GM21526 (cell line): ENCODE measurements at regions not wholly inside any gene's neighbourhood (a gene's known extent, or its start where the extent isn't known, plus 50 kb on each side); places are given as distances from the start of the nearest gene placed in this dataset.
"Not testable (repeated sequence)": the region's sequence is repeated elsewhere in the genome, so short reads cannot be mapped to it uniquely, and the experiment has no call there.

Experiments used
- ATAC-seq: cut with Tn5 transposase; IDR thresholded peaks from one replicate; pipeline ENCODE4 v1.9.1; 2021; ENCODE audit warnings: moderate library complexity; ENCODE audit not compliant: unreplicated experiment, low FRiP score

DNA sequence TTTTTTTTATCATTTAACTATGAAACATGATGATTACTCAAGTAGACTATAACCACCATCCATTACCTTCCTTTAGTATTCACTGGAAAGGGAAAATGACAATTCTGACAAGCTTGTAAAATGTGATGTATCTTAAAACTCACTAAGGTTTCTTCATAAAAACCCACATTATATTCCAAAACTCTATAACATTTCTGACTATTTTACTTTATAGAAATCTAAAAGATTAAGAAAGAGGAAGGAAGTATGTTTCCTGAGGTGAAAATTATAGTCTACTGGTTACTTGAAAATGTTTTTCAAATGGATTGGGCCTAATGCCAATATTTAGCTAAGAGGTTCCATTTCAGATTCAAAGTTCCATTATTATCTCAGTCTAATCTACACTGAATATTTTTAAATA, 1982.2 kb upstream of the C9orf72 start:
- no peak for ATAC-seq

DNA sequence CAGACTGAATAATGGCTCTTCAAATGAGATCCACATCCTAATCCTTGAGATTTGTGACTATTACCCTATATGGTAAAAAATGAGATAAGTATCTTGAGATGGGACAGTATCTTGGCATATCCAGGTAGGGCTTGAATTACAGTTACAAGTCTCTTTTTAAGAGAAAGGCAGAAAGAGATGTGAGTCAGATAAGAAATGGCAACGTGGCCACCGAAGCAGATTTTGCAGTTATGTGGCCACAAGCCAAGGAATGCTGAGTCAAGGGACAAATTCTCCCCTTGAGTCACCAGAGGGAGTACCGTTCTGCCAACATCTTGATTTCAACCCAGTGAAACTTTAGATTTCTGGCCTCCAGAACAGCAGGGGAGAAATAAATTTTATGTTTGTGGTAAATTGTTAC, 1983.0 kb upstream of the C9orf72 start:
- ATAC-seq, result no peak

DNA sequence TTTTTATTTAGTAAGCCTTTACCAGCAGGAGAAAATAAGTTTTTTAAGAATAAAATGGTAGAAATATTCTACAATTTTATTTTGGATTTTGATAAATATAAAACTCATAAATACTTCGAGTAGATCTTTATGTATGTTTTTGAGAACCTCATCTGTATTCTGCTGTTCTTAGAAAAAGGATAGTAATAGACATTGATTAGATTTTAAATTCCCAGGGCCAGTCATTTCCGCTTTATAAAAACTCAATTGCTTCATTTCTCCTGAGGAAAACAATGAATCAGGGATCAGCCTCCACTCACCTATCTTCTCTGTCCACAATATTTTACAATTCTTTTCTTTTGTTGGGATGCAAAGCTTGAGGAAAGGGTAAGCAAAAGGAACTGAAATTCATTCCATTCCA, 1983.5 kb upstream of the C9orf72 start:
- no peak for ATAC-seq

DNA sequence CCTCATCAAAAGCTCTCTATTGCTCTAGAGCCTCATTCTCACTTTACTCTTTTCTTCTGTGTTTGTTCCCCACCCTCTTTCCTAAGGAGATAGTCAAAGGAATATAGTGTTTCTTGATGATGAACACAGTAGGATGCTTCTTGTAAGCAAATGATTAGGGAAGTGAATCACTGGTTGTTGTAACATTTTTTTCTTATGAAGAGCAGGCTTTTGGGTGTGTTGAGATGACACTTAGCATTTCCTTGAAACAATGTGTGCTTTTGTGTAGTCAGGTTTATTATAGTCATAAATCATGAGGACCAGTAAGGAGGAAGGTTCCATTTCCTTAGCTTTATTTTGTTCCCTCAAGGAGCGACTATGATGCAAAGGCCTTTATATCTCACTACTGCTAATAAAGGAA, 1991.3 kb upstream of the C9orf72 start:
- no peak for ATAC-seq

GRCh38 chr9:29575219-29575618, 2001.9 kb upstream of the C9orf72 start:
- ATAC-seq, result no peak

DNA sequence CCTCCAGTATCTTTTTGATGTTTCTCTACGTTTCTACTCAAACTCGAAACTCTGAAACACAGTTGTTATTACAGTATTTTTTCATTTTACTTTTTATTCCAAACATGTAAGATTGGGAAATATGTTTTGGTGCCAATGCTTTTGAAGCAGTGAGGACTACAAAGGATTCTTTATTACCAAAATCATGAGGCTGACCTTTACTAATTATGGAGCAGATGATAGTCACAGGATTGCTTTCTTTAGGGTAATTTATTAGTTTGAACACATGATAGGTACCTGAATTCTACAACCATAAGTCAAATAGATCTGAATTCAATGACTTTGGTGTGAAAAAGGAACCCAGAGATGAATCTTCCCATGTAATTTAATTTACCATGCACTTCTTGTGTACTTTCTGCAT, 2015.1 kb upstream of the C9orf72 start:
- ATAC-seq, result no peak

- ATAC-seq, result no peak
Observed at GRCh38 chr9:29609282-29609681, 2036.0 kb upstream of the C9orf72 start.

DNA sequence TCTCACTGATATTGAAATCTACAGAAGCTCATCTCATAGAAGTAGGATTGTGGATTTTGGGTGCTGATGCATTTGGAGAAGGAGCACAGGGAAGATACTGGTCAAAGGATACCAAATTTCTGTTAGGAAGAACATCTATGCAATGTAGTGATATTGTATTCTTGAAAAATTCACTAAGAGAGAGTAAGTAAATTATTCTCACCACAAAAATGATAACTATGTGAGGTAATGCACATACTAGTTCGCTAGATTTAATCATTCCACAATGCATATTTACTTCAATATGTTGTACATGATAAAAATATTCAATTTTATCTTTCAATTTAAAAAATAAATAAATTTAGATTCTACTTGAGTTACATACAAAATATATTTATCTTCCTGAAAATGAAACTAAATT, 2040.5 kb upstream of the C9orf72 start:
- ATAC-seq, result no peak

DNA sequence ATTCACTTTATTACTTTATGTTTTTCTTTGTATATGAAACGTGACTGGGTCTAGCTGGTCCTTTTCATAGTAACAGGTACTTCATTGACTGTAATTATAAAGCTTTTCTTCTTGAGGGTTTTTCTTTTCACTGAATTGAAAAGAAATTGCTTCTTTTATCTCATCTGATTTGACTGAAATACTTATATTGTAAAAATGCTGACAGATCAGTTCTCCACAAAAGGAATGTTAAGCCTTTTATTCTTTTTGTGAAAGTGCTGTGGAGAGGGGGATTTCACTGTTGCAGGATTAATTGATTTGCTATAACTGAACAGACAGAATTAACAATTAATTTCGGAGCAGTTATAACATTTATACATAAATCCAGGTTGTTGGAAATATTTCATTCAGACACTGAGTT, 2043.6 kb upstream of the C9orf72 start:
- ATAC-seq, result no peak

DNA sequence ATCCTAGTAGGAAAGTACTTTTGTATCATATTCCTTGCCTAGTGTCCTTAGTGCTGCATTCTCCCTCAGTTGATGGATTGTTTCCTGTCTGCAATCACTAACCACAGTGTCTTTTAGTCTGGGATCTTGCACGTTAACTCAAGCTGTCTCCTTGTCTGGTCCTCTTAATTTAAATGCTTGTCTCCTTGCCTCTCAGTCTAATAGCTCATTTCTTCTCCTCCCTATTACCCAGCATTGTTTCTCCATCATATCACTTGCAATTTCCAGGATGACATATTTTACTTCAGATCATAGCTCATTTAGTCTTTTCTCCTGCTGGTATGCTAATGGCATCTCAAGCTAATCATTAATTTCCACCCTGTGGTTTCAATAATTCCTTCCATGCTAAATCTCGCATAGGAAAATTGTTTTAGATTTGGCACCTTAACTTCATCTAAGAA, 2052.0 kb upstream of the C9orf72 start:
- ATAC-seq, result no peak

GRCh38 chr9:29625931-29626330, 2052.7 kb upstream of the C9orf72 start:
- ATAC-seq, result no peak

DNA sequence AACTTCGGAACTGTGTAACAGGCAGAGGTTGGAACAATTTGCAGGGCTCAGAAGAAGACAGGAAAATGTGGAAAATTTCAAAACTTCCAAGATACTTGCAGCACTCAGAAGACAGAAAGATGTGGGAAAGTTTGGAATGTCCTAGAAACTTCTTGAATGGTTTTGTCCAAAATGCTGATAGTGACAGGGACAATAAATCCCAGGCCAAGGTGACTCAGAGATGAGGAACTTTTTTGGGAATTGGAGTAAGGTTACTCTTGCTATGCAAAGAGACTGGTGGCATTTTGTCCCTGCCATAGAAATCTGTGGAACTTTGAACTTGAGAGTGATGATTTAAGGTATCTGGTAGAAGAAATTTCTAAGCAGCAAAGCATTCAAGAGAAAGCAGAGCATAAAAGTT, 2055.6 kb upstream of the C9orf72 start:
- not testable (repeated sequence) for ATAC-seq

DNA sequence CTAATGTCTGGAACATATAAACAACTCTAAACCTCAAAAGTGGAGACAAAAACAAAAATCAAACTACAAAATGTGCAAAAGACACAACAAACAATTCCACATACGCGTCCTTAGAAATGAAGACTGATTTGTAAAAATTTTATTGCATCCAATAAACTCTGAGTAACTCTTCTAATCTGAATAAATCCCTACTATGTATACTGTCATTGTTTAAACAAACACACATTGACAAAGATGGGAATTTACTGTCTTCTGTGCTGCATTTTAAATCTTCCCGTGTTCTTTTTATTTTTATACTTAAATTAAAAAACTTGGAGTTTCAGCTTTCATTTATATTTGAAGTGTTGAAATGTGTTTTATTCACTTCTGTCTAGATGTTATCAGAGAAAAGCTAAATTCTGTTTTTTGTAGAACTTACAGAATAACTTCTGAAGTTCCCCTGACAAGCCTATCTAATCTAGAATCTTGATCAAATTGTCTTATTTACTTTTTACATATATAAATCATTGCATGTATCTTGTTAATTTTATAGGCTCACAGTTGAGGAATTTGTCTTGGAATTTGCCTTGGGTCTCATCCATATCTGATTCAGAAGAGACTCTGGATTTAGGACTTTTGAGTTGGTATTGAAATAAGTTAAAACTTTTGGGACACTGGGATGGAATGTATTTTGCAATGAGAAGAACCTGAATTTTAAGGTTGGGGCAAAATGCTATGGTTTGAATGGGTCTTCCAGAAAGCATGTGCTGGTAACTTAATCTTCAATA, 2064.4 kb upstream of the C9orf72 start:
- ATAC-seq, result no peak

DNA sequence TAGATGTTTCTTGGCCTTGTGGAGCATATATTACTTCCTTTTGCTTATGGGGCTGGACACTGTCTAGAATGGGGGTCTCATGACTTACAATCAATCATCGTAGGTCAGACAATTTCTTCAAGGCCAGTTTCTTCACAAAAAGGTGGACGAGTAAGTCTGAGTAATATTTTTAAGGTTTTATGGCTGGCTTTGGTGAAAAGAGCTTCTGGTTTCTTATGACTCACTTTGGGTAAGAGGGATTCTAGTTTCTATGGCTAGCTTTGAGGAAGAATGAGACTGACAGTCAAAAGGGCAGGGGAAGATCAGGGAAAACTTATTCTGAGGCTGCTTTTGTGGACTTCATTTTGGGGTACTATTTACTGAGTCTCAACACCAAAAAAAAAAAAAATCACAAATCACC, 2067.2 kb upstream of the C9orf72 start:
- ATAC-seq, result no peak

DNA sequence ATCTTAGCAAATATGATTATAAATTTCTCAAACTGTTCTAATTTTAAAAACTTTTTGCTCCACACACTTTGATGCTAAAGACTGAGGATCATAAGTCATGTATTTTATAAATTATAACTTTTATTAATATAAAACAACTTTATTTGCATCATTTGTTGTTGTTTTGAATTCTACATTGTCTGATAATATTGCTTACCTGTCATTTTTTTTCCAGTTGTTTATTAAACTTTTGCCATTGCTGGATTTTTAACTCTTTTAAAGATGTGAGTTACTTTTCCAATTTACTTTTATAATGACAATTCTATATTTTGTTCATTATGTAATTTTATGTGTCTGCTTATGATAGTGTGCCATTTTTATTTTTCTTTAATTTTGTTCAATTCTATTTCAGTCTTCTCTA, 2071.2 kb upstream of the C9orf72 start:
- no peak for ATAC-seq

- ATAC-seq, result no peak
Observed at GRCh38 chr9:29647451-29647850, 2074.2 kb upstream of the C9orf72 start.

- ATAC-seq, result no peak
Observed at GRCh38 chr9:29648132-29648531, 2074.9 kb upstream of the C9orf72 start.

GRCh38 chr9:29648601-29649000, 2075.3 kb upstream of the C9orf72 start:
- ATAC-seq, result no peak

GRCh38 chr9:29656641-29657406, 2083.5 kb upstream of the C9orf72 start:
- ATAC-seq, result no peak

GRCh38 chr9:29657821-29658220, 2084.5 kb upstream of the C9orf72 start:
- no peak for ATAC-seq

- ATAC-seq, result no peak
Observed at GRCh38 chr9:29659014-29659413, 2085.7 kb upstream of the C9orf72 start.

GRCh38 chr9:29659736-29660135, 2086.5 kb upstream of the C9orf72 start:
- no peak for ATAC-seq
